GM12892 (cell line): ENCODE measurements at regions not wholly inside any gene's neighbourhood (a gene's known extent, or its start where the extent isn't known, plus 50 kb on each side); places are given as distances from the start of the nearest gene placed in this dataset.

ENCODE experiments used
- DNase-seq: peaks from one replicate; pipeline ENCODE4 v3.0.0; 2011; ENCODE audit not compliant: insufficient read length
- FAIRE-seq: peaks from 2 replicates; lab custom pipeline; 2011; peaks lifted over from hg19 to GRCh38; lab: Jason Lieb, UNC
- POLR2A ChIP-seq: IDR thresholded peaks from 2 replicates; pipeline ENCODE4 v1.6.1; 2011; ENCODE audit warnings: low read depth, low read length, control low read depth
- POLR2AphosphoS5 ChIP-seq: IDR thresholded peaks from 2 replicates; pipeline ENCODE4 v1.6.1; 2011; ENCODE audit warnings: low read depth, low read length, control low read depth
- TAF1 ChIP-seq: IDR thresholded peaks from 2 replicates; pipeline ENCODE4 v1.6.1; 2011; ENCODE audit warnings: low read depth, mild to moderate bottlenecking, control low read depth, low read length, borderline replicate concordance

DNA sequence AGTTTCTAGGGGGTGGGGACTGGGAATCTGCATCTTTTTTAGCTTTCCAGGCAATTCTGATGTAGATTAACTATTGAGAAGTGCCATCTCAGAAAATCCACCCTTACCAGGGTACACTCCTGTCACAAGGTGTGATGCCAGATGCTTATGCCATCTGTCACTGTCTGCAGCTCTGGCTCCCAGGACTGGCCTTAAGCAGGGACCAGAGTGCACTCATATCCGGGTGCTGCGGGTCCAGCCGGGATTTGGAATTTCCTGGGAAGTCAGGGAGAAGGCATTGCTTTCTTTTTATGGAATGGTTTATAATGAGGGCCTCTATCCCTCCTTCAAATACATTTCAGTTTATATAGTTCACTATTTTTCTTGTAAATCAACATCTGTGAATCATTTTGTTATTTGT is 92.6 kb downstream of the TMEM174 start:
- FAIRE-seq (no peak), DNase-seq (no peak)
- TF ChIP-seq TAF1 = no peak
- TF ChIP-seq POLR2AphosphoS5 = no peak
- no peak for TF ChIP-seq POLR2A

DNA sequence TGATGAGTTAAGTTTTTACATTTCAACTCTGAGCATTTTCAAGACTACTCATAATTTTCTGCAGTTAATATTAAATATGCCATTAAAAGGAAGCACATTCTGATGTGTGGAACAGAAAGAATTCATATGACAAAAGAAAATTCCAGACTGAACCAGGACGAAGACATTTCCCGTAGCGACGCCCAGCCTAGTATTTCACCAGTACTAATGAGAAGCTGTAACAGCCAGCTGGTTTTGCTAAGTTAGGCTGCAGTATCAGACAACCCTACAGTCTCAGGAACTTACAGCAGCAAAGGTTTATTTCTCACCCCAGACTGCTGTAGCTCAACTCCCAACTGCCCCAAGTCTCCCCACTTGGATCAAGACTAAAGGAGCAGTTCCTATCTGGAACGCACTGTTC is 91.6 kb downstream of the TMEM174 start:
- FAIRE-seq (no peak), DNase-seq (no peak)

DNA sequence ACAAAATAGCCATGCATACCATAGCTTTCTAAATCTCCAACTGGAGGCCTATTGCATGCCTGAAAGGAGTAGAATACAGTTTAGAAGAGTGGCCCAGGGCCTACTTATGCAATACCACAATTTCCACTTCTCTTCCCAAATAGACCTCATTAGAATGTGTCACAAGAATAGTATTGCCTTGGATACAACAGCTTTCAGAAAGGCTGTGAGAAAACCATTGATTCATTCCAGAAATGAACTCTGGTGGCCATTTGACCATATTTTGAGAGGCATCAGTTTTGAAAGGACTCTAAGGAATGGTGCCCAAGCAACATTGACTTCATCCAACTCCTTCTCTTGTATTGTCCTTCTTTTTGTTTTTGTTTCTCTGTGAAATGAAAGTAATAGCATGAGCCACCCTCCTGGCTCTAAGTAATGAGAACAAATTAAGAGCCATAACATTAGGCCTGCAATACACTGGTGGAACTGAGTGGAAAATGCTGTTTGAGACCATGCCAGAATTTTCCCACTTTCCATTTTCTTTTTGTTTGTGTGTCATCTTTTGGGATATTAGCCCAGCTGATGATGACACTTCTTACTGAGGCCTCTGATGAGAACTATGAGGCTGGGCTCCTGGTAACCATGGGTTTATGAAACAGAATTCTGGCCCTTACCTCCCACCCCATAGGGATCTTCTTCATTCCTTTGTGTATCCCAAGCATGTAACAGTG is 90.2 kb downstream of the TMEM174 start:
- TF ChIP-seq TAF1 (no peak), POLR2AphosphoS5 (no peak), POLR2A (no peak)
- FAIRE-seq (no peak), DNase-seq (no peak)

More for the DNA sequence above, 91.6 kb downstream of the TMEM174 start:
- no peak for TF ChIP-seq POLR2A
- TF ChIP-seq TAF1 = no peak
- no peak for TF ChIP-seq POLR2AphosphoS5

DNA sequence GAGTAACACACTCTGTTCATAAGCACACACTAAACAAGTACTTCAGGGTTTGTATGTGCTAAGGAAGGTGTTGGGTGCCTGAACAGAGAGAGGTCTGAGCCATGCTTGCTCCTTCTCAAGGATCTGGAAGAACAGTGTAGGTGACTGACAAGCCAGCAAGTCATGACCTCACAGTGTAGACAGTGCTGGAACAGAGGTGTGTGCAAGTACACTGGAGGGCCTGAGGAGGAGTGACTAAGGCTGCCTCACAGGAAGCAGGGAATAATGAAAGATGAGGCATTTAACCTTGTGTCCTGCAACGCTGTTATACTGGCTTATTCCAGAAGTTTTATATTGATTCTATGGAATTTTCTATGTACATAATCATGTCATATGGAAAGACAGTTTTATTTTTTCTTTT is 83.9 kb downstream of the TMEM174 start:
- no peak for FAIRE-seq
- no peak for TF ChIP-seq POLR2AphosphoS5
- no peak for TF ChIP-seq POLR2A
- no peak for TF ChIP-seq TAF1
- DNase-seq = no peak

DNA sequence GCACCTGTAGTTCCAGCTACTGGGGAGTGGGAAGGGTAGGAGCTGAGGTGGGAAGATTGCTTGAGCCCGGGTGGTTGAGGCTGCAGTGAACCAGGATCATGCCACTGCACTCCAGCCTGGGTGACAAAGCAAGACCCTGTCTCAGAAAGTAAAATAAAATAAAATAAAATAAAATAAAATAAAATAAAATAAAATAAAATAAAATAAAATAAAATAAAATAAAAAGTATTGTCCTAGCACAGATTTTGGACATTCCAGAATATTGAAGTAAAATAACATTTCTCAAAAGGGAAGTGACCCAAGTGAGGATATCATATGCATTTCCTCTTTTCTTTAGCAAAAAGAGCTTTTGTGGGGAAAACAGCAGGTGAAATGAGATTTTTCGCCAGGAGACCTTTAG is 83.5 kb downstream of the TMEM174 start:
- no peak for TF ChIP-seq POLR2AphosphoS5
- TF ChIP-seq TAF1 = no peak
- no peak for TF ChIP-seq POLR2A
- DNase-seq (no peak), FAIRE-seq (no peak)

DNA sequence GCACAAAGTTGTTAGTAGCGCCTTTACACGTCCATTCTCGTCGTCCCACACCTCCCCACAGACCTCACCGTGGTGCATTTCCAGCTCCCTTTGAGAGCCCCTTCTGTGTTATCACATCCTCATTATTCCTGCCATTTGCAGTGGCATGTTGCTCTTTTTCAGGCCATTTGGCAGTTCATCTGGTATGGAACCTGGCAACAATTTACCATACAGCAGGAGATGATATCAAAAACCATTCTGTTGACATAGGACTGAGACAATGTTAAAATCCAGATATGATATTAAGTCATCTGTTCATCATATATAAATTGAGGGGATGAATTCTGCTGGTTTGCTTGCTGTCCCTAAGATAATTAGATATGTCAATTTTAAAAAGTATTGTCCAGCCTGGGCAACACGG is 83.0 kb downstream of the TMEM174 start:
- TF ChIP-seq TAF1 (no peak), POLR2A (no peak), POLR2AphosphoS5 (no peak)
- FAIRE-seq (no peak), DNase-seq (no peak)

DNA sequence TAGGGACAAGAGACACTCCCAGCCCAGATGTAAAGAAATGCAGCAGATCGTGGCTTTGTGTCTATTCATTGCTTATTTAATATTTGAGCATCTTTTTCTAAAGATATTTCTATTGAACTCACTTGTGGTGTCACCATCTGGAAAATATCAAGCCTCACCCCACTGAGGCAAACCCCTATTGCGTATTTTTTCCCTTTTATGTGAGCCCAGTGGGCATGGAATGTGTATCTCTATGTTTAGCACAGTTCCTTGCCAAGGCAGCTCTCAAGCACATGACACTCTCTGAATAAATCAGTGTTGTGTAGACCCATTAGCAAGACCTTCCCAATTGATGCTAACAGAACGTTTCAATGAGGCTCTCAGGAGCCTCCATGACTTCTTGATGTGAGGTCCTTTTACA is 81.6 kb downstream of the TMEM174 start:
- FAIRE-seq (no peak), DNase-seq (no peak)
- TF ChIP-seq POLR2AphosphoS5 (no peak), POLR2A (no peak), TAF1 (no peak)

DNA sequence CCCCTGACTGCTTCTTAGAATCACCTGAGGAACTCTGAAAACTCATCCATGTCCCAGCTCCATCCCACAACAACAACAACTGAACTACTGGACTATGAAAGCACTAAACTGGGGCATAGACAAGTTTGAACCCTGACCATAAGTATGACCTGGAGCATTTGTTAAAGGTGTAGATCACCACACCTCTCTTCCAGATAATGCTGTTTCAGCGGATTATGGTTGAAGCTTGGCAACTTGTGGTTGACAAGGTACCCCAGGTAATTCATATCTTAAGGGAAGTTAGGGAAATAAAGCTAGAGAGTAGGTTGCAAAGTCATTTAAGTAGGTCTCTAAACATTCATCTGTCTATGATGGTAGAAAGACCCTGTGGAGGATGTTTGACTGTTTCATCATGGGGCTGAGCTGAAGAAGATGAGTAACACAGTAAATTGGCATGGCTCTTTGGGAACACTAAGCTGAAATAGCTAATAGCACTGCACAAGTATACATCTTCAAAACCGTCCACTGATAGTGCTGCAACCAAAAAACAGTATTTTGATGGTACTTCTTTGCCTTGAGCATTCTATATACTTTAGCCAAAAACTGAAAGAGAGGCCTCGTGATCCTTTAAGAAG is 80.2 kb downstream of the TMEM174 start:
- TF ChIP-seq TAF1 (no peak), POLR2AphosphoS5 (no peak), POLR2A (no peak)
- DNase-seq = no peak
- FAIRE-seq = no peak

DNA sequence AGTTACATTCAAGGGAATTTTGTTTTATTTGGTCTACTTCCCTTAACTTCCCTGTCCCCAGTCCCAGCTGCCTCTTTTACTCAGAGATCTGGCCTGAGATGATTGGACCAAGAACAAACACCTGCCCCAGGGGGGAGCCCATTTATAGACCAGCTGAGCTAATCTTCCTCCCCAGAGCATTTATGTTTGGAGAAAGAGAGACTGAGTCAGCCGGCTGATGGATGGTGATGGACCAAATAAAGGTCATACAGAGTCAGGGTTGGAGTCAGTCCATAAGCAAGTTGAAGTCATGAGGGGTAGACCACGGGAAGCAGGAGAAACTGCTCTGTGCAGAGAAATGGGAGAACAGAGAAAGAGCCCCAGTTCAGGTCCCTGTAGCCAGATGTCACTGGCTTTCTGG is 77.7 kb downstream of the TMEM174 start:
- no peak for DNase-seq
- no peak for FAIRE-seq

DNA sequence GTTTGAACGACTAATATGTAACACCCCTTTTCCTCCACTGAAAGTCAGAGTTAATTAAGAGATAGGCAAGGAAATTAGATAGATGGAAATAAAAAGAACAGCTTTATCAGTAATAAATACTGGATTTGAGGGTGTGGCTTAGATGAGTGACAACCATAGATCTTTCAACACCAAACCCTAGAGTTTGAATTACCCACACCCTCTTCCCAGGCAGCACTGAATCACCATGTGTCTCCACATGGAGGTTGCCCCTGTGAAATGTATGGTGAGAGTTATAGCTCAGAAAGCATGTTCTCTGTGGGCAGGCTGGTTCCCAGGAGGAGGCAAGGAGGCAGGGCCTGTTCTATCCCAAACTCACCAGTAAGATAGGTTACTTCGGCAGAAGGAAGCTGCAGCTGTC is 69.7 kb downstream of the TMEM174 start:
- TF ChIP-seq POLR2A (no peak), TAF1 (no peak), POLR2AphosphoS5 (no peak)
- DNase-seq = no peak
- no peak for FAIRE-seq

More for the DNA sequence above, 77.7 kb downstream of the TMEM174 start:
- TF ChIP-seq TAF1 (no peak), POLR2AphosphoS5 (no peak), POLR2A (no peak)

DNA sequence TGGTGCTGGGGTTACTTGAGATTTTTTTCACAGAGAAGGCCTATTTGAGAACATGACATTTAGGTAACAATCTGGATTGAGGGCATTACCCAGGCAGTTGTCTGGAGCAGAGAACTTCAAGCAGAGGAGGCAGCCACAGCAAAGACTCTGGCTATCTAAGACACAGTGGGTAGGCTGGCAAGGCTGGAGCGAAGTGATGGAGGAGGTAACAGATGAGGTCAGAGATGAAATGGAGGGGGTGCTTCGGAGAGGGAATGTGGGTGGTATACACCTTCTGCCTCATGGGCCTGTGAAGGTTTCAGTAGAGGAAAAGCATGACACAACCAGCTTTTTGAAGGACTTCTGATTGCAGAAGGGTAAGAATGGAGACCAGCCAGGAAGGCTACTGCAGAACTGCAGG is 65.9 kb downstream of the TMEM174 start:
- TF ChIP-seq POLR2AphosphoS5 (no peak), POLR2A (no peak), TAF1 (no peak)
- no peak for FAIRE-seq

DNA sequence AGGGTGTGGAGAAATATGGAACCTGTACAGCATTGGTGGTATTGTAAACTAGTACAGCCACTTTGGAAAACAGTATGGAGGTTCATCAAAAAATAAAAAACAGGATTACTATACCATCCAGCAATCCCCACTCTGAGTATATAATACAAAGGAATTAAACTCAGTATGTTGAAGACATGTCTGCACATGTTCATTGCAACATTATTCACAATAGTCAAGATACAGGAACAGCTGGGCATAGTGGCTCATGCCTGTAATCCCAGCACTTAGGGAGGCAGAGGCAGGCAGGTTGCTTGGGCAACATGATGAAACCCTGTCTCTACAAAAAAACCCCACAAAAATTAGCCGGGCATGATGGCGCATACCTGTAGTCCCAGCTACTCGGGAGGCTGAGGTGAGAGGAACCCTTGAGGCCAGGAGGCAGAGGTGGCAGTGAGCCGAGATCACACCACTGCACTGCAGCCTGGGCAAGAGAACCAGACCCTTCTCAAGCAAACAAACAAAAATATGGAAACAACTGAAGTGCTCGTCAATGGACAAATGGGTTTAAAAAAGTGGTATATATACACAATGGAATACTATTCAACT is 63.6 kb downstream of the TMEM174 start:
- no peak for TF ChIP-seq POLR2A
- TF ChIP-seq TAF1 = no peak
- TF ChIP-seq POLR2AphosphoS5 = no peak
- FAIRE-seq (no peak), DNase-seq (no peak)

More for the DNA sequence above, 65.9 kb downstream of the TMEM174 start:
- DNase-seq = no peak

DNA sequence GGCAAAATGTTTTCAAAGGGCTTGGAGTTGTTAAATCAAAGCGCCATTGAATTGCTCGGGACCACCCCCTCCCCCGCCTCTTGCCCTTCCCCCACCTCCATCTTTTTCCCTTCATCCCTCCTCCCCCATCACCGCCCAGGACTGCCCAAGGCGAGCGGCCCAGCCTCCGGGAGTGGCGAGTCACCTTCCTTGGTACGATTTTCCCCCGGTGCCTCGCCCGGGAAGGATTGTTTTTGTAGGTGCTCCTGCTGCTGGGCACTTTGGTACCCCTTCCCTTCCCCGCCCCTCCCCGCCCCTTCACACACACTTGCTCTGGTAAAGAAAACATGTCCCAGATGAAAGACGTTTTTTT is 61.2 kb downstream of the TMEM174 start:
- TF ChIP-seq POLR2A (no peak), POLR2AphosphoS5 (no peak), TAF1 (no peak)
- FAIRE-seq (no peak), DNase-seq (no peak)
